Endothelial cell of umbilical vein (primary cell): ENCODE measurements at regions not wholly inside any gene's neighbourhood (a gene's known extent, or its start where the extent isn't known, plus 50 kb on each side); places are given as distances from the start of the nearest gene placed in this dataset.

ENCODE experiments used
- BruUV-seq: library from RNA; stranded (reverse); fragments of 400-500 nt; replicated peaks from 2 replicates; lab custom pipeline; 2021; lab: Mats Ljungman, UMichigan
- CTCF ChIA-PET: fragments of 300-600, 350-600 bp; sonication (Branson Sonifier 250); formaldehyde crosslinking; loops from one replicate; lab custom pipeline; 2021; ENCODE audit warnings: antibody characterized with exemption, inconsistent platforms; lab: Charles Lee
- POLR2A ChIA-PET: fragments of 300-600, 350-600 bp; sonication (Branson Sonifier 250); formaldehyde crosslinking; loops from one replicate; lab custom pipeline; 2021; ENCODE audit warnings: antibody characterized with exemption, inconsistent platforms; lab: Charles Lee
- DNase-seq: peaks from one replicate; pipeline ENCODE4 v3.0.0-alpha.2; 2011; ENCODE audit warnings: low read depth, low spot score
- FAIRE-seq: peaks from 2 replicates; lab custom pipeline; 2011; peaks lifted over from hg19 to GRCh38; lab: Jason Lieb, UNC
- H2AFZ ChIP-seq: 2 replicates; pipeline ENCODE4 v1.6.0; 2012; ENCODE audit warnings: low read depth, low read length, control low read depth, inconsistent platforms
- H3K27ac ChIP-seq: 2 replicates; pipeline ENCODE4 v1.5.1; 2011; ENCODE audit warnings: low read depth, mild to moderate bottlenecking, control low read depth, low read length, moderate library complexity; ENCODE audit not compliant: insufficient read depth
- H3K27me3 ChIP-seq, 2 experiments: 2 replicates each; pipeline versions ENCODE4 v1.6.0 to v1.6.1; 2011; ENCODE audit warnings: low read length in 2 of 2, mixed read lengths in 1 of 2; ENCODE audit not compliant: control insufficient read depth in 2 of 2, insufficient read depth in 2 of 2
- H3K36me3 ChIP-seq, 2 experiments: 2 replicates in 1 of 2; 3 replicates in 1 of 2; pipeline ENCODE4 v1.5.1; 2011; ENCODE audit warnings: low read length in 2 of 2, mild to moderate bottlenecking in 1 of 2, moderate library complexity in 1 of 2; ENCODE audit not compliant: control insufficient read depth in 2 of 2, insufficient read depth in 2 of 2; ENCODE audit errors: extremely low read depth in 1 of 2
- H3K4me1 ChIP-seq: 3 replicates; pipeline ENCODE4 v1.5.1; 2011; ENCODE audit warnings: mild to moderate bottlenecking, low read length; ENCODE audit not compliant: control insufficient read depth, insufficient read depth; ENCODE audit errors: extremely low read depth
- H3K4me2 ChIP-seq: 2 replicates; pipeline ENCODE4 v1.6.1; 2011; ENCODE audit warnings: low read length, control low read depth, mixed read lengths; ENCODE audit not compliant: insufficient read depth
- H3K4me3 ChIP-seq, 3 experiments: fragments of 200-600 bp in 1 of 3; sonication (generic), shearing (Covaris generic) in 1 of 3; replicated peaks in 1 of 3; 2 replicates each; pipeline ENCODE4 v1.5.1; 2011 to 2016; ENCODE audit warnings: control low read depth in 3 of 3, low read length in 3 of 3, mild to moderate bottlenecking in 2 of 3, inconsistent platforms in 1 of 3, low read depth in 1 of 3, moderate library complexity in 1 of 3; ENCODE audit not compliant: insufficient read depth in 1 of 3
- H3K79me2 ChIP-seq: 2 replicates; pipeline ENCODE4 v1.6.0; 2012; ENCODE audit warnings: low read length, inconsistent platforms; ENCODE audit not compliant: control insufficient read depth, insufficient read depth
- H3K9ac ChIP-seq: replicated peaks from 2 replicates; pipeline ENCODE3; 2011; ENCODE audit warnings: low read length, control low read depth; ENCODE audit not compliant: insufficient read depth; ENCODE audit errors: extremely low read depth
- H3K9me1 ChIP-seq: replicated peaks from 3 replicates; pipeline ENCODE4 v1.6.0; 2011; ENCODE audit warnings: mild to moderate bottlenecking, low read length; ENCODE audit not compliant: control insufficient read depth, insufficient read depth; ENCODE audit errors: extremely low read depth
- H3K9me3 ChIP-seq: replicated peaks from 2 replicates; pipeline ENCODE4 v1.5.1; 2012; ENCODE audit warnings: low read length, inconsistent platforms; ENCODE audit not compliant: control insufficient read depth, insufficient read depth
- H4K20me1 ChIP-seq: replicated peaks from 2 replicates; pipeline ENCODE3; 2011; ENCODE audit warnings: mild to moderate bottlenecking, low read length; ENCODE audit not compliant: control insufficient read depth, insufficient read depth; ENCODE audit errors: extremely low read depth
- EZH2 ChIP-seq: IDR thresholded peaks from 2 replicates; pipeline ENCODE4 v1.6.1; 2012; ENCODE audit warnings: borderline replicate concordance, low read depth, mild to moderate bottlenecking, moderate library complexity, low read length, inconsistent platforms; ENCODE audit not compliant: severe bottlenecking
- FOS ChIP-seq: IDR thresholded peaks from 2 replicates; pipeline ENCODE4 v1.6.1; 2011; ENCODE audit warnings: mild to moderate bottlenecking, low read length, moderate library complexity, borderline replicate concordance; ENCODE audit not compliant: insufficient read depth
- GATA2 ChIP-seq: IDR thresholded peaks from 2 replicates; pipeline ENCODE4 v1.7.0; 2011; ENCODE audit warnings: low read depth, mild to moderate bottlenecking, moderate library complexity, mixed read lengths, low read length; ENCODE audit not compliant: insufficient read length, insufficient read depth
- JUN ChIP-seq: IDR thresholded peaks from 2 replicates; pipeline ENCODE4 v1.6.1; 2011; ENCODE audit warnings: borderline replicate concordance, low read depth; ENCODE audit not compliant: insufficient read length, insufficient read depth
- MYC ChIP-seq: IDR thresholded peaks from one replicate; pipeline ENCODE4 v1.6.1; 2011; ENCODE audit warnings: mild to moderate bottlenecking, low read depth, low read length
- POLR2A ChIP-seq: IDR thresholded peaks from 2 replicates; pipeline ENCODE4 v1.6.1; 2012; ENCODE audit warnings: low read depth, mild to moderate bottlenecking, control low read depth, low read length
- POLR2AphosphoS5 ChIP-seq: IDR thresholded peaks from 2 replicates; pipeline ENCODE4 v1.6.1; 2012; ENCODE audit warnings: low read depth, mild to moderate bottlenecking, control low read depth, low read length, moderate library complexity; ENCODE audit not compliant: insufficient read depth
- dilution Hi-C: fragments of 300-500 bp; cut with MboI; formaldehyde crosslinking; loops from one replicate; pipeline ENCODE4 v1.15.0; 2019; ENCODE audit warnings: low sequenced_read_pairs; ENCODE audit not compliant: extremely low pct_ligation_motif_present
- intact Hi-C: fragments of 100-400 bp; cut with micrococcal nuclease; formaldehyde crosslinking; loops from one replicate; pipeline ENCODE4 v1.10.0; 2022
- TF ChIP-seq, protein P1 (sequence below): IDR thresholded peaks from 2 replicates; pipeline ENCODE4 v1.6.1; 2011; ENCODE audit not compliant: insufficient read depth, insufficient read length
- TF ChIP-seq, protein P2 (sequence below), 2 donors: IDR thresholded peaks; 1 replicate in 1 of 2; 2 replicates in 1 of 2; pipeline ENCODE4 v1.5.1; 2011; ENCODE audit warnings: low read length in 2 of 2, mild to moderate bottlenecking in 2 of 2, moderate library complexity in 2 of 2, control low read depth in 1 of 2, inconsistent platforms in 1 of 2, low read depth in 1 of 2; ENCODE audit not compliant: insufficient read depth in 1 of 2; ENCODE audit errors: extremely low read depth in 1 of 2

DNA sequence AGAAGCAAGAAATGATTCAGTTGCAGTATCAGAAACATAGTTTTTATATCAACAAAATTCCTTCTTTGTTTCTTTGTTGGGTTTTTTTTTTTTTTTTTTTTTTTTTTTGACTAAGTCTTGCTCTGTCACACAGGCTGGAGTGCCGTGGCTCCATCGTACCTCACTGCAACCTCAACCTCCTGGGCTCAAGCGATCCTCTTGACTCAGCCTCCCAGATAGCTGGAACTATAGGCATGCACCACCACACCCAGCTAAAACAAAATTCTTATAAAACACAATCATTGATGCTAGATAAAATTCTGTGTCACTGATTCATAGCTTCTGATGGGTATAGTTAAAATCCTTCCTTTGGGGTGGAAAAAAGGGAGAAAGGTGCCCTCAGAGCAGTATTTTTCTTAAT lies 110.3 kb upstream of the TNFAIP3 start:
- FAIRE-seq (no peak), DNase-seq (no peak)
- no peaks in the 10 kb centered on the region for H3K9me1 ChIP-seq
- no peak for TF ChIP-seq POLR2A
- no peak for TF ChIP-seq FOS
- TF ChIP-seq, protein P1, sequence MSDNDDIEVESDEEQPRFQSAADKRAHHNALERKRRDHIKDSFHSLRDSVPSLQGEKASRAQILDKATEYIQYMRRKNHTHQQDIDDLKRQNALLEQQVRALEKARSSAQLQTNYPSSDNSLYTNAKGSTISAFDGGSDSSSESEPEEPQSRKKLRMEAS = no peak
- TF ChIP-seq MYC = no peak
- no peak for TF ChIP-seq POLR2AphosphoS5
- no peak for TF ChIP-seq JUN
- TF ChIP-seq EZH2 = no peak
- TF ChIP-seq GATA2 = no peak
- TF ChIP-seq, protein P2, sequence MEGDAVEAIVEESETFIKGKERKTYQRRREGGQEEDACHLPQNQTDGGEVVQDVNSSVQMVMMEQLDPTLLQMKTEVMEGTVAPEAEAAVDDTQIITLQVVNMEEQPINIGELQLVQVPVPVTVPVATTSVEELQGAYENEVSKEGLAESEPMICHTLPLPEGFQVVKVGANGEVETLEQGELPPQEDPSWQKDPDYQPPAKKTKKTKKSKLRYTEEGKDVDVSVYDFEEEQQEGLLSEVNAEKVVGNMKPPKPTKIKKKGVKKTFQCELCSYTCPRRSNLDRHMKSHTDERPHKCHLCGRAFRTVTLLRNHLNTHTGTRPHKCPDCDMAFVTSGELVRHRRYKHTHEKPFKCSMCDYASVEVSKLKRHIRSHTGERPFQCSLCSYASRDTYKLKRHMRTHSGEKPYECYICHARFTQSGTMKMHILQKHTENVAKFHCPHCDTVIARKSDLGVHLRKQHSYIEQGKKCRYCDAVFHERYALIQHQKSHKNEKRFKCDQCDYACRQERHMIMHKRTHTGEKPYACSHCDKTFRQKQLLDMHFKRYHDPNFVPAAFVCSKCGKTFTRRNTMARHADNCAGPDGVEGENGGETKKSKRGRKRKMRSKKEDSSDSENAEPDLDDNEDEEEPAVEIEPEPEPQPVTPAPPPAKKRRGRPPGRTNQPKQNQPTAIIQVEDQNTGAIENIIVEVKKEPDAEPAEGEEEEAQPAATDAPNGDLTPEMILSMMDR (IDR thresholded peaks at IDR 0.05; ENCODE audit: extremely low read depth in 1 of 2, insufficient read depth in 1 of 2, low read depth in 1 of 2, low read length in 2 of 2) = no peak
- H3K4me3 ChIP-seq = no peak overlapping the region
- H4K20me1 ChIP-seq = no peaks in the 10 kb centered on the region
- CTCF ChIA-PET = no interaction called here
- BruUV-seq = no TSS peak
- no peak overlapping the region for H3K27ac ChIP-seq
- H3K36me3 ChIP-seq = no peaks in the 10 kb centered on the region
- intact Hi-C loops = no loop called here
- no peaks in the 10 kb centered on the region for H3K79me2 ChIP-seq
- dilution Hi-C loops = no loop called here
- H3K9me3 ChIP-seq = no peaks in the 10 kb centered on the region
- H2AFZ ChIP-seq = no peak overlapping the region
- H3K27me3 ChIP-seq = no peaks in the 10 kb centered on the region
- H3K9ac ChIP-seq = no peak overlapping the region
- H3K4me1 ChIP-seq = no peaks in the 10 kb centered on the region
- POLR2A ChIA-PET = no interaction called here
- H3K4me2 ChIP-seq = no peak overlapping the region
